Heart right ventricle (tissue), 16 donors: ENCODE measurements at regions not wholly inside any gene's neighbourhood (a gene's known extent, or its start where the extent isn't known, plus 50 kb on each side); places are given as distances from the start of the nearest gene placed in this dataset.

Source experiments
- ATAC-seq, 8 donors: fragments of 200-7000 bp; cut with Tn5 transposase; one replicate each; pipeline ENCODE4 v1.9.1; 2020; ENCODE audit warnings: mild to moderate bottlenecking in 8 of 8, moderate library complexity in 8 of 8, moderate number of reproducible peaks in 1 of 8
- DNase-seq, 2 donors: peaks; one replicate each; pipeline ENCODE4 v3.0.0-alpha.2; 2020
- H3K27ac ChIP-seq, 10 donors: fragments of 200-600 bp; sonication (generic) in 2 of 10; one replicate each; pipeline versions ENCODE4 v1.5.0 to v1.8.0; 2020 to 2022; ENCODE audit warnings: mild to moderate bottlenecking in 3 of 10
- H3K27me3 ChIP-seq, 7 donors: fragments of 200-600 bp; one replicate each; pipeline ENCODE4 v1.8.0; 2021 to 2022; ENCODE audit warnings: mild to moderate bottlenecking in 2 of 7
- H3K36me3 ChIP-seq, 9 donors: fragments of 200-600 bp; sonication (generic) in 1 of 9; one replicate each; pipeline versions ENCODE4 v1.5.0 to v1.8.0; 2020 to 2022; ENCODE audit warnings: mild to moderate bottlenecking in 2 of 9
- H3K4me1 ChIP-seq, 9 donors: fragments of 200-600 bp; sonication (generic) in 1 of 9; one replicate each; pipeline versions ENCODE4 v1.5.0 to v1.8.0; 2020 to 2022; ENCODE audit warnings: mild to moderate bottlenecking in 4 of 9
- H3K4me3 ChIP-seq, 10 donors: fragments of 200-600 bp; sonication (generic) in 2 of 10; one replicate each; pipeline versions ENCODE4 v1.5.0 to v1.8.0; 2020 to 2022; ENCODE audit warnings: mild to moderate bottlenecking in 7 of 10, moderate library complexity in 2 of 10
- H3K9me3 ChIP-seq, 11 donors: fragments of 200-600 bp in 10 of 11; sonication (generic) in 2 of 11; one replicate each; pipeline versions ENCODE4 v1.5.0 to v1.8.0; 2013 to 2022; ENCODE audit warnings: mild to moderate bottlenecking in 2 of 11, control low read depth in 1 of 11, moderate library complexity in 1 of 11
- CTCF ChIP-seq, 9 donors: fragments of 200-600 bp; sonication (generic) in 2 of 9; IDR thresholded peaks; one replicate each; pipeline versions ENCODE4 v1.5.0 to v1.8.0; 2021 to 2022; ENCODE audit warnings: antibody characterized with exemption in 9 of 9, mild to moderate bottlenecking in 5 of 9, moderate library complexity in 1 of 9
- WGBS, 2 donors: extraction: QIAGEN DNeasy Blood & Tissue Kit; methylation state at CpG; one replicate each; pipeline ENCODE4 v1.1.7; 2013; ENCODE audit warnings: inconsistent platforms in 1 of 2; 5-methylcytosine and 5-hydroxymethylcytosine counted together
- intact Hi-C, 10 donors: fragments of 100-400 bp; cut with DNase I; formaldehyde crosslinking; loops; one replicate each; pipeline versions ENCODE4 v1.11.1 to v1.14.2; 2022
- donor health status: Arrhythmogenic right ventricular cardiomyopathy.
- donor health status: ischemic (EF 13 %, LVEDD 7.1; RV severe dilation, severe dysfunction).
- donor health status: healthy with polysubstance abuse.
- donor health status: DM: no; HTN: yes; CAD: no.
- donor health status: DM: no; HTN: no; CAD: no.
- donor health status: ischemic (EF 25% LVEDD 6.9; RV normal size, moderate dysfunction).
- donor health status: ischemic (EF 25% LVEDD 5.7; RV mildly dilated, moderate dysfunction).
- donor health status: healthy.
- donor health status: DM: yes; HTN: yes; CAD: no.
- donor health status: Ischemic cardiomyopathy.
- donor health status: ischemic (EF 35%, LVEDD 5.7; RV mildly dilated, moderate dysfunction).
- donor health status: nonischemic (EF 11% LVEDD 7.7; RV severe dilation, severe dysfunction).
- donor health status: DM: yes; HTN: yes; CAD: no.
- donor health status: PGD.
- donor health status: ischemic (EF 29% LVEDD 5.4; RV normal size, mild dysfunction).
- donor health status: nonischemic (EF 23%, LVEDD 6.1; RV moderate dilation, normal function).

- Histone ChIP-seq H3K27me3 (no peaks in the 10 kb centered on the region), H3K36me3 (no peaks in the 10 kb centered on the region), H3K4me1 (no peaks in the 10 kb centered on the region), H3K4me3 (no peak overlapping the region), H3K9me3 (peaks cover 0 to 25% (median 7%) of the 10 kb centered on the region in 11 donors), H3K27ac (no peak overlapping the region)
- ATAC-seq (no peak), DNase-seq (no peak)
- no peak for TF ChIP-seq CTCF (IDR thresholded peaks at IDR 0.05)
- intact Hi-C loops, result no loop called here
- 72 to 80% methylated on average over 3 of the region's 3 CpGs for WGBS, 2 donors
Measured at GRCh38 chr3:68206524-68207117, 552.2 kb upstream of the SUCLG2 start.

GRCh38 chr3:68186733-68187132 is 532.3 kb upstream of the SUCLG2 start:
- Histone ChIP-seq H3K27me3 (no peaks in the 10 kb centered on the region), H3K4me1 (no peaks in the 10 kb centered on the region), H3K27ac (no peak overlapping the region), H3K36me3 (no peaks in the 10 kb centered on the region), H3K9me3 (no peaks in the 10 kb centered on the region), H3K4me3 (no peak overlapping the region)
- ATAC-seq (no peak), DNase-seq (no peak)
- no peak for TF ChIP-seq CTCF (IDR thresholded peaks at IDR 0.05)
- WGBS, 2 donors, result 84 to 85% methylated on average over 1 of the region's 1 CpG
- intact Hi-C loops, result no loop called here

- Histone ChIP-seq H3K9me3 (peaks cover 0 to 39% (median 13%) of the 10 kb centered on the region in 11 donors), H3K27me3 (no peaks in the 10 kb centered on the region), H3K4me3 (no peak overlapping the region), H3K4me1 (no peaks in the 10 kb centered on the region), H3K27ac (no peak overlapping the region), H3K36me3 (no peaks in the 10 kb centered on the region)
- DNase-seq (no peak), ATAC-seq (no peak)
- intact Hi-C loops, result no loop called here
- no peak for TF ChIP-seq CTCF (IDR thresholded peaks at IDR 0.05)
- 42 to 48% methylated on average over 1 of the region's 1 CpG for whole genome bisulfite sequencing, 2 donors
Measured at GRCh38 chr3:68176600-68176999, 522.2 kb upstream of the SUCLG2 start.

- TF ChIP-seq CTCF (IDR thresholded peaks at IDR 0.05), result no peak
- ATAC-seq (no peak), DNase-seq (no peak)
- H3K27me3 ChIP-seq, result no peaks in the 10 kb centered on the region
- H3K9me3 ChIP-seq, result peaks cover 0 to 63% (median 20%) of the 10 kb centered on the region in 11 donors
- intact Hi-C loops, result no loop called here
- H3K36me3 ChIP-seq, result no peaks in the 10 kb centered on the region
- no peak overlapping the region for H3K27ac ChIP-seq
- WGBS, 2 donors, result 59 to 60% methylated on average over 3 of the region's 3 CpGs
- H3K4me1 ChIP-seq, result no peaks in the 10 kb centered on the region
- H3K4me3 ChIP-seq, result no peak overlapping the region
Measured at GRCh38 chr3:68173012-68173634, 518.7 kb upstream of the SUCLG2 start.
